Omental fat pad (tissue), 3 donors: ENCODE measurements at regions not wholly inside any gene's neighbourhood (a gene's known extent, or its start where the extent isn't known, plus 50 kb on each side); places are given as distances from the start of the nearest gene placed in this dataset.

Experiments used
- ATAC-seq: fragments of 150-250 bp; one replicate; pipeline ENCODE4 v1.9.1; 2016; ENCODE audit warnings: mild to moderate bottlenecking, moderate library complexity; ENCODE audit not compliant: low FRiP score
- DNase-seq: peaks from one replicate; pipeline ENCODE4 v3.0.0-alpha.2; 2019; ENCODE audit warnings: low spot score
- TF ChIP-seq, protein P1 (sequence below), 3 donors: fragments of 450-650 bp; IDR thresholded peaks; one replicate each; pipeline ENCODE4 v1.5.1; 2016 to 2017; ENCODE audit warnings: antibody characterized with exemption in 3 of 3, mild to moderate bottlenecking in 3 of 3, moderate library complexity in 2 of 3

DNA sequence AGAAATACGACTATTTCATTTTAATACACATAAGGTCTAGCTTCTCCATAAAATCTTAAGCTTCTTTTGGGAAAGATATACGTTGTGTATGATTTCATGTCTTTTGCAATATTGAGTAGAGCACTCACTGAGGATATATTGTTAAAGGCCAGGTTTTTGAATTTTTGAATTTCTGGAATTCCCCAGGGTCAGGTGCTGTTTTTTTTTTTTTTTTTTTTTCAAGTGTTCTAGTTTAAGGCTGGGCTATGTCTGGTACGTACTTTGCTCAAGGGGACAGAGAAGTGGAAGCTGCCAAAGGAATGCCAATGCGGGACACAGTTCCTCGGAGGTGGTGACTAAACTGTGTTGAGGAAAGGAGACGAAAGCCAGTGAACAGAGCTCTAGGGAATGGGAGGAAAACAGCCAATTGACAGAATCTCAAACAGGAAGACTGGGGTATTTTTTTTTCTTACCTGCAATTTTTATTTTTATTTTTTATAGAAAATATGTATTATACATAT, 510.5 kb upstream of the CBLB start:
- no peak for DNase-seq
- ATAC-seq, result no peak

DNA sequence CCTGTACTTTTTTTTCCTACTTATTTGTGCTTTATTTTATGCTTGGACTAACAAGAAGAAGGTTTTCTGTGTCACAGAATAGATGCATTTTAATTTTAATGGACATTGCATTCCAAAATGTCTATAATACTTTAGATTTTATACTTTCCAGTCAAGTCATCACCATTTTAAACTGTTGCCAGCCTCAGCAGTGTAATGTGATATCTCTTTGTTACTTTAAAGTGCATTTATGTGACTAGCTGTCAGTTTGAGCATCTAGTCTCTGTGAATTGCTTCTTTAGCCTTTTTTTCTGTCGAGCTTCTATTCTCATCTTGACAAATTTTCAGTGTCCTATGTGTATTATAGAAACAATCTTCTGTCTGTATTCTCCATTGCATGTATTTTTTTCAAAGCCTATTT, 511.4 kb upstream of the CBLB start:
- DNase-seq (no peak), ATAC-seq (no peak)
- TF ChIP-seq, protein P1, sequence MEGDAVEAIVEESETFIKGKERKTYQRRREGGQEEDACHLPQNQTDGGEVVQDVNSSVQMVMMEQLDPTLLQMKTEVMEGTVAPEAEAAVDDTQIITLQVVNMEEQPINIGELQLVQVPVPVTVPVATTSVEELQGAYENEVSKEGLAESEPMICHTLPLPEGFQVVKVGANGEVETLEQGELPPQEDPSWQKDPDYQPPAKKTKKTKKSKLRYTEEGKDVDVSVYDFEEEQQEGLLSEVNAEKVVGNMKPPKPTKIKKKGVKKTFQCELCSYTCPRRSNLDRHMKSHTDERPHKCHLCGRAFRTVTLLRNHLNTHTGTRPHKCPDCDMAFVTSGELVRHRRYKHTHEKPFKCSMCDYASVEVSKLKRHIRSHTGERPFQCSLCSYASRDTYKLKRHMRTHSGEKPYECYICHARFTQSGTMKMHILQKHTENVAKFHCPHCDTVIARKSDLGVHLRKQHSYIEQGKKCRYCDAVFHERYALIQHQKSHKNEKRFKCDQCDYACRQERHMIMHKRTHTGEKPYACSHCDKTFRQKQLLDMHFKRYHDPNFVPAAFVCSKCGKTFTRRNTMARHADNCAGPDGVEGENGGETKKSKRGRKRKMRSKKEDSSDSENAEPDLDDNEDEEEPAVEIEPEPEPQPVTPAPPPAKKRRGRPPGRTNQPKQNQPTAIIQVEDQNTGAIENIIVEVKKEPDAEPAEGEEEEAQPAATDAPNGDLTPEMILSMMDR (IDR thresholded peaks at IDR 0.05), result no peak

More for the DNA sequence above, 510.5 kb upstream of the CBLB start:
- TF ChIP-seq, protein P1 (IDR thresholded peaks at IDR 0.05), result no peak

DNA sequence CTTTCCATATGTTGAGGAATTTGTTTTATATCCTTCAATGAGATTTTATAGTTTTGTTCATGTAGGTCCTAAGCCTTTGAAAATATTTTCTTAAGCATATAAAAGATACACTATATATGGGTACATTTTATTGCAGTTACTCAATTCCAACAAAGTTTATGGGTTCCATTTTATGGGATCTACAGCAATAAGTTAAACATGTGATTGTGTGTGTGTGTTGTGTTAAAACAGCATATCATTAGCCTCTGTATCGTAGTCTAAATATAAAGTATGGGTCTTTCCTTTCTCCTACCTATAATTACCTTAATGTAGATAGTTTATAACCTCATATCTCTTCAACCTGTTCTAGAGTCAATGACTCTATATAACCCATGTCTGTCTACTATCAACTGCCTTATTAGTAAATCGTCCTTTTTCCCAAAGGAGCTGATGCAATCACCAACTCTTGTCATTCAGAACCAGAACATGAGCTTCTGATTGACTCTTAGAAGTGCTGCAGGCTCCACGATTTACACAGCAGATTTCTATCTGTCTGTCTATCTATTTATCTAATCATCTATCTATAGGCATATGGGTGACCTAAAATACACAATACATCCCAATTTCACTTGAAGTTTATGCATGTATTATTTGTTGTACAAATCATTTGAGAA, 512.6 kb upstream of the CBLB start:
- ATAC-seq (no peak), DNase-seq (no peak)

DNA sequence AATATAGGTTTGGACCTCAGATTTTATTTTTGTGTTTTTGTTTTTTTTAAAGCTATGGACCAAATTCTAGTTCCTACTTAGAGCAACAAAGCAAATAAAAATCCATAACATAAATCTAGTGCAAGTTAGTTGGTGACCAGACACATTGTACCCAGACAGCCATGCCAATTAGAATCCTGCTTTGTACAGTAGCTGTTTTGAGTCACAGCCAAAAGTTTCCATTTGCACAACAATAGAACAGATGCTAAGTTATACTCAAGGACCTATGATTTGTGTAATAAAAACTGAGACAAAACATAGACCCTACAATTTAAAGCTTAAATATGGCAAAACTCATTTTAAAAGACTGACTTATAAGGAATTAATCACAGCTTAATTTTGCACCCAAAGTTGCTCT, 513.1 kb upstream of the CBLB start:
- DNase-seq (no peak), ATAC-seq (no peak)
- TF ChIP-seq, protein P1 (IDR thresholded peaks at IDR 0.05), result no peak

More for the DNA sequence above, 512.6 kb upstream of the CBLB start:
- TF ChIP-seq, protein P1 (IDR thresholded peaks at IDR 0.05), result no peak

DNA sequence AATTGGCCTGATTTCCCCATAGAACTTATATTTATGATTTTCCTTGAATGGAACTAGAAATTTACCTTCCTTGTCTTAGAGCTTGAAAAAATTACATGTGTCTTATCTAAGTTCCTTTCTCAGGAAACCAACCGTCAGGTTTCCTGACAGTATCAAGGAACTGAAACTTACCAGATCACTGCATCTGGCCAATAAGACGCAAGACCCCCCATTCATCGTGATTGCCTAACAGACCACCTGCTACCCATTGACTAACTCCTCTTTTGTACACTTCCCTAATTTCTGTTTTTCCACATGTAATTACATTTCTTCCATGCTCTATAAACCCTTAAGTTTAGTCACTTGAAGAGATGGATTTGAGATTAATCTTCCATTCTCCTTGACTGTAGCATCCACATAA, 517.2 kb upstream of the CBLB start:
- TF ChIP-seq, protein P1 (IDR thresholded peaks at IDR 0.05), result no peak
- DNase-seq, result no peak
- ATAC-seq, result no peak

DNA sequence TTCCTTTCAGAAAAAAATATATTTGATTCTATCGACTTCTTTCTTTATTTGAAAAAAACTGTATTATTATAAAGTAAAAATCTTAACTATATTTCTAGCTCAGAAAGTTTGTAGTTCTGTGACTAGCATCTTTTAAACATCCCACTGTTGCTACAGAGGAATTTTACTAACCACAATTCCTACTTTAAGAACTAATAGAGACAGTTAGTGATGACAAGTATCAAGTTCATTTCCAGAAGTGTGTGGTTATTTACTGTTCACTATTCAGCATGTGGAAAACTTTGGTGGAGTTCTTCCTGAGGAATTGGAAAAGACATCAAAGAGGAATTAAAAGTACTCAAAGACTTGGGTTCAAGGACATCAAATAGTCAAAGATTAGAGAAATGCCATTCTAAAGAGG, 524.1 kb upstream of the CBLB start:
- ATAC-seq (no peak), DNase-seq (no peak)

DNA sequence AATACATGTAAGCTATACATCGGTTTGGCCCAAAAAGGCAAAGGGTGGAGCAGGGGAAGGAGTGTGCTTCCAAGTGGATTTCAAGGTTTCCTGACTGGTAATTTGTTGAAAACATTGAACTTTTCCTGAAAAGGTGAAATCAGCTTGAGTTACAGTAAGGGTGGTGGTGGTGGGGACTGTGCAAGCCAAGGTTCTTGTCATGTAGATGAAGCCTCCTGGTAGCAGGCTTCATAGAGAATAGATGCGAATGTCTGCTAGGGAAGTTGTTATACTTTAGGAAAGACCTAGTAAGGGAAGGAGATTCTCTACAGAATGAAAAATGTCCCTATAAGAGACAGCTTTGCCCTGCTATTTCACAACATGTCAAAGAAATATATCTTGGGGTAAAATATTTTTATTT, 528.2 kb upstream of the CBLB start:
- TF ChIP-seq, protein P1 (IDR thresholded peaks at IDR 0.05), result no peak
- ATAC-seq, result no peak
- no peak for DNase-seq

More for the DNA sequence above, 524.1 kb upstream of the CBLB start:
- TF ChIP-seq, protein P1 (IDR thresholded peaks at IDR 0.05), result no peak
